ENCODE measurements at regions not wholly inside any gene's neighbourhood (a gene's known extent, or its start where the extent isn't known, plus 50 kb on each side); places are given as distances from the start of the nearest gene placed in this dataset.

DNA sequence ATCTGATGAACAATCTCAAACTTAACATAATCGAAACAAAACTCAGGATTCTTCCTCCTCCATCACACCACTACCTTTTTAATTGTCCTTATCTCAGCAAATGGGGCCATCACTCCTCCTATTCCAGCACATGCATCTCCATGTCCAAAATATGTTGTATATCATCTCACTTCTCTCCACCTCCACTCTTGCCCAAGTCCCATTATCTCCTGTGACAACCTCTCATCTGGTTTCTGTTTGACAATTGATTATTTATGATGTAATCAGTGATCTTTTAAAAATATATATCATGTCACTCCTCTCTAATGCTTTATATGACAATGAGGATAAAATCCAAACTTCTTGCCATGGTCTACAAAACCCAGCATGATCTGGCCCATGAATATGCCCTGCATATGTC is 200.8 kb upstream of the HMGA2 start:
- TF ChIP-seq, protein P1, sequence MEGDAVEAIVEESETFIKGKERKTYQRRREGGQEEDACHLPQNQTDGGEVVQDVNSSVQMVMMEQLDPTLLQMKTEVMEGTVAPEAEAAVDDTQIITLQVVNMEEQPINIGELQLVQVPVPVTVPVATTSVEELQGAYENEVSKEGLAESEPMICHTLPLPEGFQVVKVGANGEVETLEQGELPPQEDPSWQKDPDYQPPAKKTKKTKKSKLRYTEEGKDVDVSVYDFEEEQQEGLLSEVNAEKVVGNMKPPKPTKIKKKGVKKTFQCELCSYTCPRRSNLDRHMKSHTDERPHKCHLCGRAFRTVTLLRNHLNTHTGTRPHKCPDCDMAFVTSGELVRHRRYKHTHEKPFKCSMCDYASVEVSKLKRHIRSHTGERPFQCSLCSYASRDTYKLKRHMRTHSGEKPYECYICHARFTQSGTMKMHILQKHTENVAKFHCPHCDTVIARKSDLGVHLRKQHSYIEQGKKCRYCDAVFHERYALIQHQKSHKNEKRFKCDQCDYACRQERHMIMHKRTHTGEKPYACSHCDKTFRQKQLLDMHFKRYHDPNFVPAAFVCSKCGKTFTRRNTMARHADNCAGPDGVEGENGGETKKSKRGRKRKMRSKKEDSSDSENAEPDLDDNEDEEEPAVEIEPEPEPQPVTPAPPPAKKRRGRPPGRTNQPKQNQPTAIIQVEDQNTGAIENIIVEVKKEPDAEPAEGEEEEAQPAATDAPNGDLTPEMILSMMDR (IDR thresholded peaks at IDR 0.05), result no peak
- TF ChIP-seq POLR2AphosphoS5 (IDR thresholded peaks at IDR 0.05), result no peak
- TF ChIP-seq POLR2A (IDR thresholded peaks at IDR 0.05), result no peak

DNA sequence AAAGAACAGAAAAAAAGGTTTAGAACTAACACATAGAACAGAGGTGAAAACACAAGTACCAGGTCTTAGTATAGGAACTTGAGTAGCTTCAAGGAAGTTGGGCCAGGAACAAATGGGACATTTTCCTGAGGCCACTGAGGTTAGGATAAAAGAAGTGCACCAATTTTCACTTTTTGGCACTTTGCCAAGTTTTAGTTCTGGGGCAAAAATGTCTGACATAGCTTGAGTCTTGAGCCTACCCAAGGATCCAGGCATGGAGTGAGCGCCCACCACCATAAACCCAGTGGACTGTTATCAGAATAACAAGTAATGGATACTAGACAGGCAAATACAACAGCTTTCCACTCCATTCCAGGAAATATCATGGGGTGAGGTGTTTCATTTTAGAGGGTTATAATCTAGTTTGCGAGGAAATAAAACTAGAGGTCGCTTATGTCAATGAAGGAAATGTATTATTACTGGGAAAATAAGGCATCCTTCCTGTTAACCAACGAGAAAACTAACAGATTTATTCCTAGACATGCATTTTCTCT is 199.7 kb upstream of the HMGA2 start:
- Histone ChIP-seq H3K36me3 (no peaks in the 10 kb centered on the region), H3K4me1 (no peaks in the 10 kb centered on the region), H3K9me3 (no peaks in the 10 kb centered on the region), H3K27ac (no peak overlapping the region), H3K4me3 (no peak overlapping the region), H3K27me3 (no peaks in the 10 kb centered on the region)
- intact Hi-C loops (cut with DNase I; ENCODE audit: low total_unique reads), result no loop called here
- peak in 1 of 3 donors; percentile 24 for TF ChIP-seq POLR2AphosphoS5 (IDR thresholded peaks at IDR 0.05)
- TF ChIP-seq POLR2A (IDR thresholded peaks at IDR 0.05), result no peak
- TF ChIP-seq, protein P1 (IDR thresholded peaks at IDR 0.05), result no peak
- no peak for DNase-seq (ENCODE audit: low spot score in 2 of 2)

More for the DNA sequence above, 200.8 kb upstream of the HMGA2 start:
- no peak overlapping the region for H3K4me3 ChIP-seq
- H3K4me1 ChIP-seq, result no peaks in the 10 kb centered on the region
- H3K27me3 ChIP-seq, result no peaks in the 10 kb centered on the region
- no peaks in the 10 kb centered on the region for H3K36me3 ChIP-seq
- H3K9me3 ChIP-seq, result no peaks in the 10 kb centered on the region
- no peak overlapping the region for H3K27ac ChIP-seq
- intact Hi-C loops (cut with DNase I; ENCODE audit: low total_unique reads), result no loop called here
- DNase-seq (ENCODE audit: low spot score in 2 of 2), result no peak

DNA sequence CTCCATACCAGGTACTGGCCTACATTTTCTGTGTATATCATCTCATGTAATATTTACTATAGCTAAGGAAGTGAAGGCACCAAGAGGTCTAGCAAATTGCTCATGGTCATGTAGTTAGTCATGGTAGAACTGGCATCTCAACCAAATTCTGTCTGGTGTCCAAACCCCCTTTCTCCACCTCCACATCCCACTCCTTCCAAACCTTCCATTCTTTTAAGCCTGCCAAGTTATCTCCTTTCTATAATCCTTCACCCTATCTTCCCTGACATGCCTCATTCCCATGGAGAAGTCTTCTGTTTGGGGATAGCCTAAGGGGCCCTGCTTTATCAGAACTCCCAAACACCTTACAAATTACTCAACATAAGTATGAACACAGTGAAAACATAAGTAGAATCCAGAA is 196.2 kb upstream of the HMGA2 start:
- Histone ChIP-seq H3K27ac (no peak overlapping the region), H3K36me3 (no peaks in the 10 kb centered on the region), H3K4me1 (peaks cover 0 to 5% of the 10 kb centered on the region in 2 donors), H3K27me3 (no peaks in the 10 kb centered on the region), H3K4me3 (no peak overlapping the region), H3K9me3 (no peaks in the 10 kb centered on the region)
- intact Hi-C loops (cut with DNase I; ENCODE audit: low total_unique reads), result no loop called here
- no peak for TF ChIP-seq POLR2AphosphoS5 (IDR thresholded peaks at IDR 0.05)
- DNase-seq (ENCODE audit: low spot score in 2 of 2), result no peak

DNA sequence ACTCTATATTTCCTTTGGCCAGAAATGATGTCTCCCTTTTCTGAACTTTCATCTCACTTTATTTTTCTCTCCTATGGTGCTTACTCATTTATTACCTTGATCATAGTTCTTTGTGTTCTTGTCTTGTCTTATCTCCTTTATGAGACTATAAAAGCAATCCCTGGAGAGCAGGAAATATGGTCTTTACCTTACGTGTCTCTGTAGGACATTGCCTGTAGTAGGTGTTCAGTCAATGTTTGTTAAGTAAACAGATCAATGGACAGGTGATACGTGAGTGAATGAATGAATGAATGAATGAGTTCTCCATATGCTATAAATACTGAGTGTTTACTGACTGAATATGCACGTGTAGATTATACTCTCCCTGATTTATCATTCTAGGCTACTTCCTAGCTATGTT is 193.7 kb upstream of the HMGA2 start:
- TF ChIP-seq, protein P1 (IDR thresholded peaks at IDR 0.05), result no peak
- TF ChIP-seq POLR2A (IDR thresholded peaks at IDR 0.05) (no peak), POLR2AphosphoS5 (IDR thresholded peaks at IDR 0.05) (no peak)

DNA sequence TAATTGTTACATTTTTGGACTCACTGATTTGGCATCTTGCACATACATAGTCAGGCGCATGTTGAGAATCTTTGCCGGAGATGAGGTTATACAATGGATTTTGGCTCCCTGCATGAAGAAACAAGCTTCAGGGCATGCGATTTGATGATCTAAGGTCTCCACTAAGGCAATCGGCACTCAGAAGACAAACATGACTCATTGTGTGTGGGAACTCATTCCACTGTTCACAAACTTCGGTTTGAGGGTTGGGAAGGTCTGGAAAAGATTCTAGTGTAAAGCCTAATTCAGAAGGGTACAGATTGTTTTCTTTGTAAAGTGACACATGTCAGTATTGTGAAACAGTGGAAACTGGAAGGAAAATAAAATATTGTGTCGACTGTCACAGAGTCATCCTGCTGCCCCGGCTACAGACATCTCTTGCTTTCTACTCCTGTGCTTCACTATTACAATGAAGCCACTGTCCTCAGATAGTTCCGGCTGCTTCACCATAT is 192.6 kb upstream of the HMGA2 start:
- intact Hi-C loops (cut with DNase I; ENCODE audit: low total_unique reads), result loop anchor here (5.0 kb wide), 1 partner anchor 166 kb away; no protein-coding TSS in a partner anchor
- Histone ChIP-seq H3K4me1 (peaks cover 0 to 5% of the 10 kb centered on the region in 2 donors), H3K36me3 (no peaks in the 10 kb centered on the region), H3K27me3 (no peaks in the 10 kb centered on the region), H3K27ac (peak overlapping the region; percentile 21 to 82), H3K4me3 (peak overlapping the region in 1 of 3 donors; percentile 27), H3K9me3 (no peaks in the 10 kb centered on the region)
- TF ChIP-seq, protein P1 (IDR thresholded peaks at IDR 0.05), result no peak
- TF ChIP-seq POLR2A (IDR thresholded peaks at IDR 0.05) (no peak), POLR2AphosphoS5 (IDR thresholded peaks at IDR 0.05) (peak in 1 of 3 donors; percentile 43)
- DNase-seq (ENCODE audit: low spot score in 2 of 2), result peak in 1 of 2 donors; percentile 57

More for the DNA sequence above, 193.7 kb upstream of the HMGA2 start:
- no peak overlapping the region for H3K4me3 ChIP-seq
- no peaks in the 10 kb centered on the region for H3K27me3 ChIP-seq
- peak overlapping the region in 1 of 2 donors; percentile 82 for H3K27ac ChIP-seq
- no peak for DNase-seq (ENCODE audit: low spot score in 2 of 2)
- no peaks in the 10 kb centered on the region for H3K36me3 ChIP-seq
- peaks cover 0 to 5% of the 10 kb centered on the region in 2 donors for H3K4me1 ChIP-seq
- H3K9me3 ChIP-seq, result no peaks in the 10 kb centered on the region
- intact Hi-C loops (cut with DNase I; ENCODE audit: low total_unique reads), result loop anchor here (5.0 kb wide), 1 partner anchor 167 kb away; no protein-coding TSS in a partner anchor
